ENCODE measurements at regions not wholly inside any gene's neighbourhood (a gene's known extent, or its start where the extent isn't known, plus 50 kb on each side); places are given as distances from the start of the nearest gene placed in this dataset.

DNA sequence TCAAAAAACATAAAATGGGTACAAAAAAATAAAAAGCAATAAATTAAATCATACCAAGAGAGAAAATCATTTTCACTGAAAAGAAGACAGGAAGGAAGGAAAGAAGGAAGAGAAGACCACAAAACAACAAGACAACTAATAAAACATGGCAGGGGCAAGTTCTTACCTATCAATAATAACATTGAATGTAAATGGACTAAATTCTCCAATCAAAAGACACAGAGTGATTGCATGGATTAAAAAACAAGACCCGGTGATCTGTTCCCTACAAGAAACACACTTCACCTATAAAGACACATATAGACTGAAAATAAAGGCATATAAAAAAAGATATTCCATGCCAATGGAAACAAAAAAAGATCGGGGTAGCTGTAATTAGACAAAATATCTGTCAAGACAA is 82.6 kb upstream of the CERS6 start:
- ATAC-seq (no peak), DNase-seq (ENCODE audit: low spot score) (no peak)
- H3K4me3 Mint-ChIP-seq, result no peak overlapping the region
- no peaks in the 10 kb centered on the region for H3K27me3 Mint-ChIP-seq
- peaks cover 34 to 64% of the 10 kb centered on the region in 2 donors for H3K4me1 Mint-ChIP-seq (ENCODE audit: low read depth in 2 of 2)
- peaks cover 45% of the 10 kb centered on the region for H3K36me3 Mint-ChIP-seq
- peaks cover 9% of the 10 kb centered on the region for H3K9me3 Mint-ChIP-seq
- H3K27ac Mint-ChIP-seq, result peak overlapping the region in 1 of 2 donors; percentile 72

DNA sequence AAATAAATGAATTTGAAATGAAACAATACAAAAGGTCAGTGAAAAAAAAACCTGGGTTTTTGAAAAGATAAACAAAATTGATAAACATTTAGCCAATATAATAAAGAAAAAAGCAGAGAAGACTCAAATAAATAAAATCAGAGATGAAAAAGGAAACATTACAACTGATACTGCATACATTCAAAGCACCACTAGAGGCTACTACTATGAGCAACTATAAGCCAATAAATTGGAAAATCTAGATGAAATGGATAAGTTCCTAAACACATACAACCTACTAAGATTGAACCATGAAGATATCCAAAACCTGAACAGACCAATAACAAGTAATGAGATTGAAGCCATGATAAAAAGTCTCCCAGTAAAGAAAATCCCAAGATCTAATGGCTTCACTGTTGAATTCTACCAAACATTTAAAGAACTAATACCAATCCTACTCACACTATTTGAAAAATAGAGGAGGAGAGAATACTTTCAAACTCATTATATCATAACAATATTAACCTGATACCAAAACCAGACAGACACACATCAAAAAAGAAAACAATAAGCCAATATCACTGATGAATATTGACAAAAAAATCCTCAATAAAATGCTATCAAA is 80.8 kb upstream of the CERS6 start:
- Mint-ChIP-seq H3K9me3 (peaks cover 11% of the 10 kb centered on the region), H3K27me3 (no peaks in the 10 kb centered on the region), H3K27ac (no peak overlapping the region), H3K4me1 (ENCODE audit: low read depth in 2 of 2) (peaks cover 44 to 74% of the 10 kb centered on the region in 2 donors), H3K36me3 (peaks cover 51% of the 10 kb centered on the region), H3K4me3 (no peak overlapping the region)
- no peak for DNase-seq (ENCODE audit: low spot score)
- ATAC-seq, result no peak

DNA sequence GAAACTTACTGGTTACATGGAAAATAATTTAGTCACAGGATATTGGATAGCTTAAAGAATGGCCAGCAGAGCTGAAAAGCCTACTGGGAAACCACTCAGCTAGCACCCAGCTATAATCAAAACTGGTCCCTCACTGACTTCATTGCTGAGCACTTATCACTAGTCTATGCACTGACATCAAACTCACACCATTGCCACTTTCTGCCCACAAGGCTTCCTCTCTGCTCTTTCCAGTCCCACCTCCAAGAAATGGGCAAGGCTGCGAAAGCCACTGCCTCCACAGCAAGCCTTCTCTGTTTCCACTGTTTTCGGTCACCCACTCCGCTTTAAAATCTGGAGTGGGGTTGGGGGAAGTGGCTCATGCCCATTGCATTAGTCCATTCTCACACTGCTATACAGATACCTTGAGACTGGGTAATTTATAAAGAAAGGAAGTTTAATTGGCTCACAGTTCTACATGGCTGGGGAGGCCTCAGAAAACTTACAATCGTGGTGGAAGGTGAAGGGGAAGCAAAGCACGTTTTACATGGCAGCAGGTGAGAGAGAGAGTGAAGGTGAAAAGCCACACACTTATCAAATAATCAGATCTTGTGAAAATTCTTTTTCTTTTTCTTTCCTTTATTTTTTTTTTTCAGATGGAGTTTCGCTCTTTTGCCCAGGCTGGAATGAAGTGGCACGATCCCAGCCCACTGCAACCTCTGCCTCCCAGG is 77.0 kb upstream of the CERS6 start:
- H3K9me3 Mint-ChIP-seq, result peaks cover 8% of the 10 kb centered on the region

DNA sequence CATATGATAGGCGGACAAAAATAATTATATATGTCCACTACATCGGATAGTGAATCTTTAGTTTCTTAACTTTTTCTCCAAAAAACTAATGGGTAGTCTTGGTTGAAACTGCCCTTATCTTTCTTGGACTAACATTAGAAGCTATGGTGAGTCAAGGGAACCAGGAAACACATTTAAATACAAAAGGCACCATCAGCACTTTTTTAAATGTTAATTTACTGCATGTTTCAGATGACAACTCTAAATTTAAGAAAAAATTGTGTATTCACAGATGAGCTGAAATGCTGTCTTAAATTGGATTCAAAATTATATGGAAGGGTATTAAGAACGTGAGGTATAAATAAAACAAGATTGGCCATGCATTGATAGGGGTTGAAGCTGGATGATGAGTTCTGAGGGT is 75.6 kb upstream of the CERS6 start:
- ATAC-seq (no peak), DNase-seq (ENCODE audit: low spot score) (no peak)
- Mint-ChIP-seq H3K4me3 (no peak overlapping the region), H3K27me3 (no peaks in the 10 kb centered on the region), H3K9me3 (peaks cover 8% of the 10 kb centered on the region), H3K36me3 (peaks cover 40% of the 10 kb centered on the region), H3K27ac (no peak overlapping the region), H3K4me1 (ENCODE audit: low read depth in 2 of 2) (peaks cover 23 to 36% of the 10 kb centered on the region in 2 donors)

More for the DNA sequence above, 77.0 kb upstream of the CERS6 start:
- Mint-ChIP-seq H3K27me3 (no peaks in the 10 kb centered on the region), H3K27ac (peak overlapping the region; percentile 59 to 70), H3K4me1 (ENCODE audit: low read depth in 2 of 2) (peaks cover 23 to 40% of the 10 kb centered on the region in 2 donors), H3K36me3 (peaks cover 44% of the 10 kb centered on the region), H3K4me3 (peak overlapping the region; percentile 74)
- ATAC-seq (peak; percentile 99), DNase-seq (ENCODE audit: low spot score) (peak; percentile 85)

DNA sequence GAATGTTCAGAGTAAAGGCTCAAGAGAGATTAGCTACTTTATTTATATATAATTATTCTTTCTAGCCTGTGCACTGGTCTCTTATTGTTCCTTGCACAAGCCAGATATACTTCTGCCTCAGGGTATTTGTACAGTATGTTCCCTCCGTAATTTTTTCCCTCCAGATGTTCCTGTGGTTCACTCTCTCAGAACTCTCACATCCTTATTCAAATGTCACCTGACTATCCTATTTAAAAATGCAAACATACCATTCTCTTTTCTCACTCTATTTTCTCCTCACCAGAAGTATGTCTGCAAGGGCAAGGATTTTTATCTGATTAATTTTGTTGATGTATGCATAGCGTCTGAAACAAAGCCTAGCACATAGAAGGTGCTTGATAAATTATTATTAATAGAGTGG is 64.0 kb upstream of the CERS6 start:
- Mint-ChIP-seq H3K27me3 (peaks cover 2 to 9% of the 10 kb centered on the region in 2 donors), H3K9me3 (peaks cover 3% of the 10 kb centered on the region), H3K36me3 (no peaks in the 10 kb centered on the region), H3K4me3 (no peak overlapping the region), H3K4me1 (ENCODE audit: low read depth in 2 of 2) (no peaks in the 10 kb centered on the region), H3K27ac (no peak overlapping the region)
- DNase-seq (ENCODE audit: low spot score), result no peak
- no peak for ATAC-seq

DNA sequence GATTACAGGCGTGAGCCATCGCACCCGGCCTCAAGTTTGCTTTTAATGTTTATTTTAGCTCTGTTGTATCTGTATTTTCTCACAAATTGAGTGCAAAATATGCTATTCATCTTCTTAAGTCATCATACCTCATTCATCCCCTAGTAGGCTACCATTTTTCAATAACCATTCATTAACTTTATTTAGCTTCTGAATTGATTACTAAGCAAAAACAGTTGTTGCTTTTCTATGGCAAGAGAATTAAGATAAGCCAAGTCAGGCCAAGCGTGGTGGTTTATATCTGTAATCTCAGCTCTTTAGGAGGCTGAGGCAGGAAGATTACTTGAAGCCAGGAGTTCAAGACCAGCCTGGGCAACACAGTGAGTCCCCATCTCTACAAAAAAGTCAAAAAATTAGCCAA is 63.3 kb upstream of the CERS6 start:
- H3K27ac Mint-ChIP-seq, result no peak overlapping the region
- DNase-seq (ENCODE audit: low spot score) (no peak), ATAC-seq (no peak)
- H3K9me3 Mint-ChIP-seq, result peaks cover 3% of the 10 kb centered on the region
- peaks cover 5 to 10% of the 10 kb centered on the region in 2 donors for H3K27me3 Mint-ChIP-seq
- no peaks in the 10 kb centered on the region for H3K36me3 Mint-ChIP-seq
- H3K4me3 Mint-ChIP-seq, result no peak overlapping the region
- H3K4me1 Mint-ChIP-seq (ENCODE audit: low read depth in 2 of 2), result no peaks in the 10 kb centered on the region

DNA sequence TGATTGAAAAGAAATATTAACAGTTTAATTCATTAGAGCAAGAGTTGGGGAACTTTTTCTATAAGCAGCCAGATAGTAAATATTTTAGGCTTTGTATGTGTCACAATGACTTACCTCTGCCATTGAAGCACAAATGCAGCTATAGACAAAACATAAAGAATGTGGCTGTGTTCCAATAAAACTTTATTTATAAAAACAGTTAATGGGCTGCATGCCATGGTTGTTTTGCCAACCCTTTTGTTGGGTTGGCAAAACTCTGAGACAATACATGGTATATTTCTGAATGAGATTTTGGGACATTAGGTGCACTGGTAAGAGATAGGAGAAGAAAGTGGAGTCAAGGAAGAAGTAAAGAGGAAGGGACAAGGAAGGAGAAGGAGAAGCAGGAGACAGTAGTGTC is 61.8 kb upstream of the CERS6 start:
- Mint-ChIP-seq H3K36me3 (no peaks in the 10 kb centered on the region), H3K4me3 (no peak overlapping the region), H3K9me3 (peaks cover 3% of the 10 kb centered on the region), H3K27ac (no peak overlapping the region), H3K27me3 (peaks cover 5 to 13% of the 10 kb centered on the region in 2 donors), H3K4me1 (ENCODE audit: low read depth in 2 of 2) (no peaks in the 10 kb centered on the region)
- DNase-seq (ENCODE audit: low spot score), result no peak
- no peak for ATAC-seq

DNA sequence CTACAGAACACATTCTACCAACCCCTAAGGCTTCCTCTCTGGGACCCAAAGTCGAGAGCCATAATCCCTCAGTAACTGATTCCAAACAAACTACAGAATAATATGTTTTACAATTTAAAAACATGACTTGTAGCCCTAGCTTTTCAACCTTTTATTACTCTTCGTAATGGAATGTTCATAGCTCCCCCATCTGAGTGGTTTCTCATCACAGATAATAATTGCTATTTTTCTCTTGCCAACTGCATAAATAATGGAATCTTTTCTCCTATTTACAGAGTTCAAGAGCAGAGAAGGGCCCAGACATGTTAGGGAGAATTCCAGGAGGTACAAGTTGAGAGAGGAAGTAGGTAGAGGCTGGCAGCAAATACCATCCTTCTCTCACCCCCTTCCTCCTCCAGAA is 59.9 kb upstream of the CERS6 start:
- H3K4me3 Mint-ChIP-seq, result no peak overlapping the region
- DNase-seq (ENCODE audit: low spot score), result no peak
- no peaks in the 10 kb centered on the region for H3K4me1 Mint-ChIP-seq (ENCODE audit: low read depth in 2 of 2)
- peaks cover 9 to 18% of the 10 kb centered on the region in 2 donors for H3K27me3 Mint-ChIP-seq
- H3K27ac Mint-ChIP-seq, result no peak overlapping the region
- H3K9me3 Mint-ChIP-seq, result peaks cover 3% of the 10 kb centered on the region
- H3K36me3 Mint-ChIP-seq, result no peaks in the 10 kb centered on the region
- no peak for ATAC-seq

DNA sequence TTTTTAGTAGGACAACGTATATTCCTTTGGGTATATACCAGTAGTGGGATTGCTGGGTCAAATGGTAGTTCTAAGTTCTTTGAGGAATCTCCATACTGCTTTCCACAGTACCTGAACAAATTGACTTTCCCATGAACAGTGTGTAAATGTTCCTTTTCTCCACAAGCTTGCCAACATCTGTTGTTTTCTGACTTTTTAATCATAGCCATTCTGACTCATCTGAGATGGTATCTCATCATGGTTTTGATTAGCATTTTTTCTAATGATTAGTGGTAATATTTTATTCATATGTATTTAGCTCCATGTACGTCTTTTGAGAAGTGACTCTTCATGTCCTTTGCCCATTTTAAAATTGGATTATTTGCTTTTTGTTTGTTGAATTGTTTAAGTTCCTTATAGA is 58.4 kb upstream of the CERS6 start:
- DNase-seq (ENCODE audit: low spot score), result no peak
- H3K27me3 Mint-ChIP-seq, result peaks cover 17 to 18% of the 10 kb centered on the region in 2 donors
- H3K4me1 Mint-ChIP-seq (ENCODE audit: low read depth in 2 of 2), result peaks cover 8 to 10% of the 10 kb centered on the region in 2 donors
- no peak overlapping the region for H3K4me3 Mint-ChIP-seq
- H3K9me3 Mint-ChIP-seq, result peaks cover 3% of the 10 kb centered on the region
- H3K27ac Mint-ChIP-seq, result no peak overlapping the region
- ATAC-seq, result no peak
- peaks cover 4% of the 10 kb centered on the region for H3K36me3 Mint-ChIP-seq

DNA sequence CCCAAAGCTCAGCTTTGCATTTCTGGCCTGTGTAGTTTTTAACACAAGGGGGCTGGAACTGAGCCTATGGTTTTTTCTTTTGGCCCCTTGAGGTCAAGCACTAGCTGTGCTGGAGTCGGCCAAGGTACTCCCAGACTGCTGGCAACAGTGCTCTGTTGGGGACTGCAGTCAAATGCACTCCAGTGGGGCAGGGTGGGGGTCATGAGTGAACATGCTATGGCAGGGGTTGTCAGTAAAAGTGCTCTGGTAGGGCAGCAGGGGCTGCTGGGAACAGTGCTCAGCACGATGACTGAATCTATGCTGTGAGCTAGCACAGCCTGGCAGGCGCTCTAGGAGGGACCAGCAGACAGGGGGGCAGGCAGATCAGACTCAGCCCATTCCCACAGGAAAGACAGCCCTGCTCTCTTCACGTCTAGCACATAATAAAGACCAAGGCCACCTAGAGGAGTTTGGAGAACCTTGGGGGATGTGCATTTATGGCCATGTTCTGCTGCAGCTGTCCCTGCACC is 55.0 kb upstream of the CERS6 start:
- ATAC-seq (peak; percentile 31 to 52), DNase-seq (ENCODE audit: low spot score) (no peak)
- no peak overlapping the region for H3K27ac Mint-ChIP-seq
- no peaks in the 10 kb centered on the region for H3K9me3 Mint-ChIP-seq
- H3K36me3 Mint-ChIP-seq, result peaks cover 4% of the 10 kb centered on the region
- no peak overlapping the region for H3K4me3 Mint-ChIP-seq
- H3K27me3 Mint-ChIP-seq, result peaks cover 17 to 20% of the 10 kb centered on the region in 2 donors
- H3K4me1 Mint-ChIP-seq (ENCODE audit: low read depth in 2 of 2), result peaks cover 14 to 18% of the 10 kb centered on the region in 2 donors

DNA sequence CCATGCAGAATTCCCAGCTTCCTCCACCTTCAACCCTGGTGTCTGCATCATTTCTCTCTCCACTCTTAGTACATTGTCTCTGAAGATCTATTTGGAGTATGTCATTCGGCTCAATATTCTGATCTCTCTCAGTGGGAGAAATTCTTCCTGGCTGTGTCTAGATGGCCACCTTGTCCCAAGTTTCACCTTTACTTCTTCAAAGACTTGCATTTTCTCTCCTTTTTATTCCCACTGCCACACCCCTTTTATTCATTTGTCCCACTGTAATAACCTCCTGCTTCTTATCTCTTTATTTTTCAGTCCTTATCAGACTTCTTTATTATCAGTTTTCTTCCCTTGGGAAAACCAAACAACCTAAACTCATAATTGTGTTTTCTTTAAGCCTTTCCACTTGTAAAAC is 54.3 kb upstream of the CERS6 start:
- peak overlapping the region in 1 of 2 donors; percentile 9 for H3K27ac Mint-ChIP-seq
- no peak overlapping the region for H3K4me3 Mint-ChIP-seq
- peaks cover 17 to 20% of the 10 kb centered on the region in 2 donors for H3K27me3 Mint-ChIP-seq
- DNase-seq (ENCODE audit: low spot score) (no peak), ATAC-seq (no peak)
- H3K4me1 Mint-ChIP-seq (ENCODE audit: low read depth in 2 of 2), result peaks cover 14 to 18% of the 10 kb centered on the region in 2 donors
- no peaks in the 10 kb centered on the region for H3K9me3 Mint-ChIP-seq
- peaks cover 4% of the 10 kb centered on the region for H3K36me3 Mint-ChIP-seq

DNA sequence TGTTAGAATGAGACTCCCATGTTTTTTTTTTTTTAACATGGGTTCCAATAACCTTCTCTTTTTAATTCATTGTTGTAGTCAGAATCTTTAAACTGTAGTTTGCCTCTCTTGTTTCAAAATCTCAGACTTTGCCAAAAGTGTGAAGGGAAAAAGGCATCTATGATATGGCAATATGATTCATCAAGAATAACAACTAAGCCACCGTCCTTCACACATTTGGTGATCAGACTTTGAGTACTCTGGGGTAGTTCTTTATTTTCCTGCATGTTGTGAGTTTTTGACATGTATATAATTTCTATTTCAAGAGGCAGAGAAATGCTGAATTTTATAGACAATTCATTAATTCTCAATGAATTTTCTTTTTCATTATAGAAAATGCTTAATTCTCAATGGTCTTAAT is 53.5 kb upstream of the CERS6 start:
- ATAC-seq (peak; percentile 71 to 75), DNase-seq (ENCODE audit: low spot score) (no peak)
- Mint-ChIP-seq H3K36me3 (peaks cover 6% of the 10 kb centered on the region), H3K9me3 (no peaks in the 10 kb centered on the region), H3K27ac (peak overlapping the region in 1 of 2 donors; percentile 9), H3K4me1 (ENCODE audit: low read depth in 2 of 2) (peaks cover 16 to 18% of the 10 kb centered on the region in 2 donors), H3K4me3 (no peak overlapping the region), H3K27me3 (peaks cover 12 to 17% of the 10 kb centered on the region in 2 donors)

DNA sequence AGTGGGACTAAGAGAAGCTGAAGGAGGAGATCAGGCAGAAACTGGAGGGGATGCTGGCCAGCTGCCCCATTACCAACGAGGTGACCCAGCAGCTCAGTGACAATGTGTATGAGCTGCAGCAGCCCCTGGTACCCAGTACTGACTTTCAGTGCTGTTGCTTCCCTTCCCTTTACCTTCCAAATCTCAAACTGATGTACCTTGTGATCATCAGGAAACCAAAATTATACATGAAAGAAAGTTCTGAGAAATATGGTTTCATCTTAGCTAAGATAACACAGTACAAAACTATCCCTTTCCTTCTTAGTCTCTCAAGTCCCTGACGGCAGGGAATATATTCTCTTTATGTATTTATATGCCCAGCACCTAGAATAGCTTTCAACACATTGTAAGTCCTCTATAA is 52.3 kb upstream of the CERS6 start:
- DNase-seq (ENCODE audit: low spot score) (no peak), ATAC-seq (no peak)
- H3K4me1 Mint-ChIP-seq (ENCODE audit: low read depth in 2 of 2), result peaks cover 18 to 23% of the 10 kb centered on the region in 2 donors
- peaks cover 12 to 17% of the 10 kb centered on the region in 2 donors for H3K27me3 Mint-ChIP-seq
- H3K9me3 Mint-ChIP-seq, result no peaks in the 10 kb centered on the region
- H3K4me3 Mint-ChIP-seq, result no peak overlapping the region
- no peak overlapping the region for H3K27ac Mint-ChIP-seq
- peaks cover 15% of the 10 kb centered on the region for H3K36me3 Mint-ChIP-seq

DNA sequence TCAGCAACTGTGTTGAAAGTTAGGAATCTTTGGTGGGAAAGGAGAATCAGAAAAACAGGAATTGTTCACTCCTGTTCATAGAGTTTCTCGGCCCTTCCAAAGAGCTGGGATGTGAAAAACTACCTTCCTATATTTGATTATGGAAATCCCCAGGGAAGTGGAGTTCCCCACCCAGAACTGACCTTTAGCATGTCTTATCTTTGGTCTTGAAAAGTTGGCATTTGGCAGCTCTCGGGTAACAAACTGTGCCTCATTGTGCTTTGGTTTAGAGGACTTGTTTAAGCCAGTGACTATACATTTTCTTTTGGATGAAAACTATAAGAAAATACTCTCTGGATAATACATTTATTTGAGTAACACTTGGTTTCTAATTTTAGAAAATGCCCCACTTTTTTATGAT is 51.3 kb upstream of the CERS6 start:
- Mint-ChIP-seq H3K36me3 (peaks cover 15% of the 10 kb centered on the region), H3K4me1 (ENCODE audit: low read depth in 2 of 2) (peaks cover 18 to 23% of the 10 kb centered on the region in 2 donors), H3K9me3 (no peaks in the 10 kb centered on the region), H3K27me3 (peaks cover 12 to 14% of the 10 kb centered on the region in 2 donors), H3K27ac (no peak overlapping the region), H3K4me3 (no peak overlapping the region)
- DNase-seq (ENCODE audit: low spot score), result no peak
- ATAC-seq, result no peak

Data from natural killer cell treated with Interleukin-12 subunit alpha and Interleukin-12 subunit beta and Interleukin-15 and Interleukin-18, amount 100 ng/mL, for 72 hours (primary cell).